ENCODE measurements at regions not wholly inside any gene's neighbourhood (a gene's known extent, or its start where the extent isn't known, plus 50 kb on each side); places are given as distances from the start of the nearest gene placed in this dataset.

DNA sequence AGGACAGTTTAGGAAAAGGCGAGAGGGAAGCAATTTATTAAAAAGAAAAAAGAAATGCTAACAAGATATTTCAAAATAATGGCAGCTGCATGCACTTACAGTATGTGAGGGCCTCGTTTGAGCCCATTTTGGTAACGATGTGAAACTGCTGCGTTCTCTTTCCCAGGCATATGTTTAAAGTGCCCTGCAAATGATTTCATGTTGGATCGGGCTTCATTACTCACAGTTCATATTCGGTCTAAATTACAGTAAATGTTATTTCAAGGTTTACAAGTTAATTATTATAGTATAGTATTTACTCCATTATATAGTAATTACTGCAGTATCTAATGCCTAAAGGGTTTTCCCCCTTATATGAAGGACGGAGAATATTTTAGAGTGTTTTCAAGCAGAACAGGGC lies 679.1 kb downstream of the BCL11A start:
- TF ChIP-seq, protein P1, sequence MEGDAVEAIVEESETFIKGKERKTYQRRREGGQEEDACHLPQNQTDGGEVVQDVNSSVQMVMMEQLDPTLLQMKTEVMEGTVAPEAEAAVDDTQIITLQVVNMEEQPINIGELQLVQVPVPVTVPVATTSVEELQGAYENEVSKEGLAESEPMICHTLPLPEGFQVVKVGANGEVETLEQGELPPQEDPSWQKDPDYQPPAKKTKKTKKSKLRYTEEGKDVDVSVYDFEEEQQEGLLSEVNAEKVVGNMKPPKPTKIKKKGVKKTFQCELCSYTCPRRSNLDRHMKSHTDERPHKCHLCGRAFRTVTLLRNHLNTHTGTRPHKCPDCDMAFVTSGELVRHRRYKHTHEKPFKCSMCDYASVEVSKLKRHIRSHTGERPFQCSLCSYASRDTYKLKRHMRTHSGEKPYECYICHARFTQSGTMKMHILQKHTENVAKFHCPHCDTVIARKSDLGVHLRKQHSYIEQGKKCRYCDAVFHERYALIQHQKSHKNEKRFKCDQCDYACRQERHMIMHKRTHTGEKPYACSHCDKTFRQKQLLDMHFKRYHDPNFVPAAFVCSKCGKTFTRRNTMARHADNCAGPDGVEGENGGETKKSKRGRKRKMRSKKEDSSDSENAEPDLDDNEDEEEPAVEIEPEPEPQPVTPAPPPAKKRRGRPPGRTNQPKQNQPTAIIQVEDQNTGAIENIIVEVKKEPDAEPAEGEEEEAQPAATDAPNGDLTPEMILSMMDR (IDR thresholded peaks at IDR 0.05), result no peak
- TF ChIP-seq POLR2A (IDR thresholded peaks at IDR 0.05), result no peak
